Trophoblast cell (in vitro differentiated cells and primary cell): ENCODE measurements at regions not wholly inside any gene's neighbourhood (a gene's known extent, or its start where the extent isn't known, plus 50 kb on each side); places are given as distances from the start of the nearest gene placed in this dataset.
A peak's percentile ranks its signal among the peaks of the same experiment; 100 is the strongest.

Experiments
- DNase-seq, 2 donors: peaks; one replicate each; pipeline ENCODE4 v3.0.0-alpha.2; 2016
- H2AFZ ChIP-seq: 2 replicates; pipeline ENCODE4 v1.6.1; 2013; ENCODE audit warnings: low read length, moderate library complexity, mild to moderate bottlenecking; ENCODE audit not compliant: insufficient read depth, poor library complexity
- H2AK5ac ChIP-seq: 2 replicates; pipeline ENCODE4 v1.6.1; 2013; ENCODE audit warnings: mild to moderate bottlenecking, low read length
- H2BK120ac ChIP-seq: 2 replicates; pipeline ENCODE4 v1.6.1; 2013; ENCODE audit warnings: low read length, mild to moderate bottlenecking, moderate library complexity; ENCODE audit not compliant: insufficient read depth, poor library complexity
- H2BK12ac ChIP-seq: 2 replicates; pipeline ENCODE4 v1.6.1; 2013; ENCODE audit warnings: mild to moderate bottlenecking, low read length, moderate library complexity
- H2BK5ac ChIP-seq: 2 replicates; pipeline ENCODE4 v1.6.1; 2013; ENCODE audit warnings: low read length, low read depth, moderate library complexity, mild to moderate bottlenecking; ENCODE audit not compliant: poor library complexity
- H3K14ac ChIP-seq: 2 replicates; pipeline ENCODE4 v1.6.1; 2013; ENCODE audit warnings: mild to moderate bottlenecking, low read length
- H3K18ac ChIP-seq: 2 replicates; pipeline ENCODE4 v1.6.1; 2013; ENCODE audit warnings: mild to moderate bottlenecking, low read length
- H3K23ac ChIP-seq: 2 replicates; pipeline ENCODE4 v1.6.1; 2013; ENCODE audit warnings: low read length
- H3K27ac ChIP-seq: 2 replicates; pipeline ENCODE4 v1.5.1; 2013; ENCODE audit warnings: low read depth, mild to moderate bottlenecking, inconsistent platforms, low read length, moderate library complexity
- H3K27me3 ChIP-seq: 2 replicates; pipeline ENCODE4 v1.6.1; 2013; ENCODE audit warnings: inconsistent platforms, mild to moderate bottlenecking, low read length, moderate library complexity; ENCODE audit not compliant: insufficient read depth
- H3K36me3 ChIP-seq, 2 experiments: 1 replicate in 1 of 2; 2 replicates in 1 of 2; pipeline ENCODE4 v1.6.1; 2013; ENCODE audit warnings: low read length in 2 of 2, mild to moderate bottlenecking in 2 of 2, moderate library complexity in 1 of 2; ENCODE audit not compliant: insufficient read depth in 2 of 2, control insufficient read depth in 1 of 2
- H3K4ac ChIP-seq: 2 replicates; pipeline ENCODE4 v1.6.1; 2013; ENCODE audit warnings: low read depth, mild to moderate bottlenecking, low read length, moderate library complexity
- H3K4me1 ChIP-seq, 2 experiments: 1 replicate in 1 of 2; 2 replicates in 1 of 2; pipeline ENCODE4 v1.6.1; 2013; ENCODE audit warnings: low read length in 2 of 2, mild to moderate bottlenecking in 2 of 2, moderate library complexity in 1 of 2; ENCODE audit not compliant: insufficient read depth in 2 of 2, control insufficient read depth in 1 of 2
- H3K4me2 ChIP-seq: 2 replicates; pipeline ENCODE4 v1.6.1; 2013; ENCODE audit warnings: inconsistent platforms, mild to moderate bottlenecking, low read length, moderate library complexity
- H3K4me3 ChIP-seq: 2 replicates; pipeline ENCODE4 v1.5.1; 2013; ENCODE audit warnings: mild to moderate bottlenecking, low read depth, low read length, inconsistent platforms
- H3K79me1 ChIP-seq: one replicate; pipeline ENCODE4 v1.6.1; 2013; ENCODE audit warnings: low read length
- H3K79me2 ChIP-seq: 2 replicates; pipeline ENCODE4 v1.6.1; 2013; ENCODE audit warnings: low read length, mild to moderate bottlenecking; ENCODE audit not compliant: control insufficient read depth, insufficient read depth, poor library complexity
- H3K9ac ChIP-seq: 2 replicates; pipeline ENCODE4 v1.6.1; 2013; ENCODE audit warnings: mild to moderate bottlenecking, low read length
- H3K9me3 ChIP-seq: 2 replicates; pipeline ENCODE4 v1.6.1; 2013; ENCODE audit warnings: low read depth, mild to moderate bottlenecking, control low read depth, inconsistent platforms, low read length; ENCODE audit not compliant: insufficient read depth
- H4K12ac ChIP-seq: 2 replicates; pipeline ENCODE4 v1.6.1; 2013; ENCODE audit warnings: low read depth, mild to moderate bottlenecking, low read length, moderate library complexity
- H4K8ac ChIP-seq: 2 replicates; pipeline ENCODE4 v1.6.1; 2013; ENCODE audit warnings: low read depth, mild to moderate bottlenecking, low read length, moderate library complexity
- H4K91ac ChIP-seq: one replicate; pipeline ENCODE4 v1.6.1; 2013; ENCODE audit warnings: low read depth, mild to moderate bottlenecking, low read length, moderate library complexity
- WGBS: extraction: QIAGEN DNeasy Blood & Tissue Kit; methylation state at CpG from one replicate; pipeline ENCODE4 v1.1.7; 2013; ENCODE audit warnings: missing lambda C conversion rate; ENCODE audit not compliant: insufficient read length, insufficient coverage; ENCODE audit errors: extremely low coverage; 5-methylcytosine and 5-hydroxymethylcytosine counted together

DNA sequence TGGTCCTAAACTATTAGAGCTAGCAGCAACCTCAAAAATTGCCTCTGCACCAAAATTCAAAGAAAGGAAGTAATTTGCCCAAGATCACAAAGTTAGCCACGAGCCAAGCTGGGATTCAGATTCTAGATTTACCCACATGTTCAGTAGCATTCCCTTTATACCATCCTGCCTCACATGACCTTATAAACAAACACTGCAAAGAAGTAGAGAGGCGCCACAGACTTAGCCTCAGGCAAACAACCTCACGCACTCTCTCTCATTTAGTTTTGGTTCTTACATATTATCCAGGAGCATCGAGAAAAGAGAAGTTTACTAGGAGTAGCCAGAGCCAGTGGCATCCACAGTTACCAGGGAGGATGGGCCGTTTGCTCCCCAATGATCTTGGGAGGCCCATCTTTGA is 226.6 kb downstream of the OSR1 start:
- no peak overlapping the region for H2AK5ac ChIP-seq
- no peaks in the 10 kb centered on the region for H3K36me3 ChIP-seq
- H4K8ac ChIP-seq = no peak overlapping the region
- H2BK12ac ChIP-seq = no peak overlapping the region
- no peak overlapping the region for H3K14ac ChIP-seq
- no peak overlapping the region for H2AFZ ChIP-seq
- no peaks in the 10 kb centered on the region for H3K79me1 ChIP-seq
- H4K12ac ChIP-seq = no peak overlapping the region
- H3K4me1 ChIP-seq = peaks cover 2 to 4% of the 10 kb centered on the region in 2 experiments
- H3K23ac ChIP-seq = no peak overlapping the region
- H3K18ac ChIP-seq = no peak overlapping the region
- H3K79me2 ChIP-seq = no peaks in the 10 kb centered on the region
- H4K91ac ChIP-seq = no peak overlapping the region
- H3K27me3 ChIP-seq = no peaks in the 10 kb centered on the region
- no CpG with 5 or more reads among the region's 5 CpGs for WGBS
- no peak overlapping the region for H2BK5ac ChIP-seq
- H3K9ac ChIP-seq = no peak overlapping the region
- no peak overlapping the region for H3K4ac ChIP-seq
- H3K27ac ChIP-seq = no peak overlapping the region
- no peak overlapping the region for H2BK120ac ChIP-seq
- H3K4me2 ChIP-seq = no peak overlapping the region
- no peak overlapping the region for H3K4me3 ChIP-seq
- no peaks in the 10 kb centered on the region for H3K9me3 ChIP-seq
- peak in 1 of 2 donors; percentile 66 for DNase-seq

DNA sequence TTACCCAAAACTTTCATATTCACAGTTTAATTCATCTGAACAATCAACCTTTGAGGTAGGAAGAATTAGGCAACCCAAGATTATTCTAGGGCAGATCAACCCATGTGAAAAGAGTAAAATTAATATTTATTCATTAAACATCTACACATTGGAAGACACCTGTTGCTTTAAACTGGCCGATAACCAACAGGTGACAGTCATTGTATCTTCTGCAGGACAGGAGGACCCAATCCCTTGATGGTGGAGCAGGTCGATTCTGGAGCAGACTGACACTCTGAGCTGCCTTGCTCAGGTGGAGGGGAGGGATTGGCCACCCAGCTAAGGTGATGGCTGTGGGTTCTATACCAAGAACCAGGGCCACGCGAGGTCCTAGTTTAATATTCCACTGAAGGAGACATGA is 230.3 kb downstream of the OSR1 start:
- no peak overlapping the region for H3K4ac ChIP-seq
- peaks cover 5 to 13% of the 10 kb centered on the region in 2 experiments for H3K4me1 ChIP-seq
- H3K9me3 ChIP-seq = no peaks in the 10 kb centered on the region
- no peak overlapping the region for H3K4me2 ChIP-seq
- H4K8ac ChIP-seq = no peak overlapping the region
- no peak overlapping the region for H3K14ac ChIP-seq
- no peak overlapping the region for H3K23ac ChIP-seq
- no peak overlapping the region for H4K12ac ChIP-seq
- H2BK12ac ChIP-seq = no peak overlapping the region
- H3K27ac ChIP-seq = no peak overlapping the region
- no peak for DNase-seq
- no peak overlapping the region for H3K9ac ChIP-seq
- H2AK5ac ChIP-seq = no peak overlapping the region
- H3K79me2 ChIP-seq = no peaks in the 10 kb centered on the region
- no peak overlapping the region for H4K91ac ChIP-seq
- no peaks in the 10 kb centered on the region for H3K27me3 ChIP-seq
- no peak overlapping the region for H3K4me3 ChIP-seq
- no peak overlapping the region for H2BK120ac ChIP-seq
- H3K18ac ChIP-seq = no peak overlapping the region
- H3K36me3 ChIP-seq = no peaks in the 10 kb centered on the region
- no peak overlapping the region for H2AFZ ChIP-seq
- peaks cover 2% of the 10 kb centered on the region for H3K79me1 ChIP-seq
- no peak overlapping the region for H2BK5ac ChIP-seq
- WGBS = no CpG with 5 or more reads among the region's 4 CpGs

DNA sequence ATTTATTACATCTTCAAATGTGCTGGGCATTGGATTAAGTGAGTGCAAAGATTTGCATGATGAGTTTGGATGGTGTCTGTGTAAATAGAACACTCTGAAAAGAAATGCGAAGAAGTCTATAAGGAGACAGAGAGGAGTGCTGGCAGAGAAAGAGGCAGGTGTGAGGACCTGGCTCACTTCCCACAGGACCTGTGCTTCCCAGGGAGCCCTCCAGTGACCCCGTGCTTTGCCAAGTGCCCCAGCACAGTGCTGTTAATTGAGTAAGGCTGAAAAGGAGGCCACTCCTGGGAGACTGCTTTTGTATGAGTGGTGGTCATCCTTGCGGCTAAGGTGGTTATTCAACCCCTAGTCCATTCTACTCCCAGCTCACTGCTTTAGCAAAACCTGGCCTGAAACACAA is 230.8 kb downstream of the OSR1 start:
- Histone ChIP-seq H2BK5ac (no peak overlapping the region), H3K14ac (no peak overlapping the region), H4K12ac (no peak overlapping the region), H3K18ac (no peak overlapping the region), H3K79me1 (peaks cover 2% of the 10 kb centered on the region), H2AFZ (no peak overlapping the region), H3K4me3 (no peak overlapping the region), H3K4me1 (peaks cover 5 to 13% of the 10 kb centered on the region in 2 experiments), H3K79me2 (no peaks in the 10 kb centered on the region), H2BK12ac (peak overlapping the region; percentile 58), H4K91ac (peak overlapping the region; percentile 38), H3K9ac (no peak overlapping the region), H3K23ac (no peak overlapping the region), H3K36me3 (no peaks in the 10 kb centered on the region), H3K9me3 (no peaks in the 10 kb centered on the region), H3K27ac (no peak overlapping the region), H3K4ac (no peak overlapping the region), H3K27me3 (no peaks in the 10 kb centered on the region), H2BK120ac (no peak overlapping the region), H2AK5ac (peak overlapping the region; percentile 69), H4K8ac (no peak overlapping the region), H3K4me2 (no peak overlapping the region)
- no peak for DNase-seq
- WGBS = no CpG with 5 or more reads among the region's 3 CpGs

DNA sequence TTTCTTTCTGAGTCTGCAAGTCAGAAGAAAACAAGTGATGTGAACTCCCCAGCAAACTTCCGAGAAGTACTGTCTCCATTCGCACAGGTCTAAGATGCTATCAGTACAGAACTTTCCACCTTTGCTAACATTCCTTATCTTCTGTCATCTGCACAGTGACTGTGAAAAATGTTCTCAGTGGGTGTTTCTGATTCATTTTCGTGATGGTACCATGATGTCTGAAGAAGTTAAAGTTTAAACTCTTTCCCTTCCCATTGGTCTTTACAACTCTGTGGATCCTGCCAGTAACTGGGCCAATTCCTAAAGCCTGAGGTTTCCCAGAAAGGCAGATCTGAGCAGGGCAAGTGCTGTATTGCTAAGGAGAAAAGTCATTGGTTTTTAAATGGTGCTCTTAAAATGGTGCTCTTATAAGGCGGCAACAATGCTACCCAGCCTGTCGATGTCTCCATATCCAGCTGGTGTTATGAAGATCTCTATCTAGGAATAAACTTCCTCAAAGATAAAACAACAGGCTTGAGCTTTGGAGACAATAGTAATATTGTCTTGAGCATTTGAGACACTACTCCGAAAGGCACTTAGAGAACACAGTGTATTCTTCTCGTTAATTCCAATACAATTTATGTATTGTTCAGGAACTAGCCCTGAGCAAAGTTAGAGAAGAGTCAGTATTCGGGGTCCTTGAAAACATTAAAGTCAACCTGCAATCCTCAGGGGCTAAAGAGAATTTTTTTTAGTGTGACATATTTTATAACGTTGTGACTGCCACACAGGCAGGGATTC is 232.3 kb downstream of the OSR1 start:
- Histone ChIP-seq H3K23ac (no peak overlapping the region), H4K8ac (no peak overlapping the region), H3K18ac (no peak overlapping the region), H3K27me3 (no peaks in the 10 kb centered on the region), H3K79me1 (peaks cover 5% of the 10 kb centered on the region), H3K4me3 (no peak overlapping the region), H2BK5ac (no peak overlapping the region), H2AK5ac (no peak overlapping the region), H3K4ac (no peak overlapping the region), H4K12ac (no peak overlapping the region), H2BK120ac (no peak overlapping the region), H2AFZ (no peak overlapping the region), H3K9ac (no peak overlapping the region), H3K4me2 (no peak overlapping the region), H3K27ac (peak overlapping the region; percentile 32), H3K9me3 (no peaks in the 10 kb centered on the region), H3K36me3 (no peaks in the 10 kb centered on the region), H3K4me1 (peaks cover 9 to 18% of the 10 kb centered on the region in 2 experiments), H2BK12ac (no peak overlapping the region), H3K14ac (no peak overlapping the region), H3K79me2 (no peaks in the 10 kb centered on the region), H4K91ac (no peak overlapping the region)
- DNase-seq = peak; percentile 78 to 93
- no CpG with 5 or more reads among the region's 9 CpGs for WGBS
